Caco-2 (cell line): ENCODE measurements at regions not wholly inside any gene's neighbourhood (a gene's known extent, or its start where the extent isn't known, plus 50 kb on each side); places are given as distances from the start of the nearest gene placed in this dataset.

Experiments used
- BruUV-seq: library from RNA; stranded (reverse); fragments of 400-500 nt; replicated peaks from 2 replicates; lab custom pipeline; 2021; lab: Mats Ljungman, UMichigan
- CTCF ChIA-PET: fragments of 300-600 bp; sonication (Branson Sonifier 250); formaldehyde crosslinking; loops from one replicate; lab custom pipeline; 2022; ENCODE audit warnings: antibody characterized with exemption; lab: Charles Lee
- POLR2A ChIA-PET: fragments of 300-600 bp; sonication (Branson Sonifier 250); formaldehyde crosslinking; loops from one replicate; lab custom pipeline; 2022; ENCODE audit warnings: antibody characterized with exemption; lab: Charles Lee
- DNase-seq, 2 experiments: peaks; one replicate each; pipeline versions ENCODE4 v3.0.0 to v3.0.0-alpha.2; 2020 to 2022
- H3K27me3 ChIP-seq: replicated peaks from 2 replicates; pipeline ENCODE4 v1.6.0; 2011; ENCODE audit warnings: low read length; ENCODE audit not compliant: control insufficient read depth, insufficient read depth
- H3K36me3 ChIP-seq: 2 replicates; pipeline ENCODE4 v1.5.1; 2011; ENCODE audit warnings: low read length; ENCODE audit not compliant: control insufficient read depth, insufficient read depth
- H3K4me1 ChIP-seq: fragments of 250-450 bp; sonication (Bioruptor Pico); 2 replicates; pipeline ENCODE4 v1.5.1; 2020; ENCODE audit warnings: mild to moderate bottlenecking
- H3K4me3 ChIP-seq: 2 replicates; pipeline ENCODE4 v1.5.1; 2011; ENCODE audit warnings: low read depth, mild to moderate bottlenecking, control low read depth, low read length
- H3K9me3 ChIP-seq: fragments of 250-450 bp; sonication (Bioruptor Pico); 2 replicates; pipeline ENCODE4 v1.5.1; 2020; ENCODE audit warnings: mild to moderate bottlenecking, moderate library complexity
- H3K27ac Mint-ChIP-seq: one replicate; pipeline ENCODE4 v1.8.0; 2022; ENCODE audit warnings: mixed read lengths; ENCODE audit not compliant: unreplicated experiment
- H3K27me3 Mint-ChIP-seq: one replicate; pipeline ENCODE4 v1.8.0; 2022; ENCODE audit warnings: mixed read lengths; ENCODE audit not compliant: insufficient read depth, unreplicated experiment
- H3K36me3 Mint-ChIP-seq: one replicate; pipeline ENCODE4 v1.8.0; 2022; ENCODE audit warnings: mild to moderate bottlenecking, mixed read lengths; ENCODE audit not compliant: insufficient read depth, unreplicated experiment
- H3K4me1 Mint-ChIP-seq: one replicate; pipeline ENCODE4 v1.8.0; 2022; ENCODE audit warnings: low read depth, mixed read lengths; ENCODE audit not compliant: unreplicated experiment
- H3K4me3 Mint-ChIP-seq: one replicate; pipeline ENCODE4 v1.8.0; 2022; ENCODE audit warnings: mild to moderate bottlenecking, moderate library complexity, mixed read lengths; ENCODE audit not compliant: unreplicated experiment
- H3K9me3 Mint-ChIP-seq: one replicate; pipeline ENCODE4 v1.8.0; 2022; ENCODE audit warnings: mixed read lengths; ENCODE audit not compliant: unreplicated experiment
- CTCF ChIP-seq, 2 experiments: fragments of 200-600 bp in 1 of 2; IDR thresholded peaks; 1 replicate in 1 of 2; 2 replicates in 1 of 2; pipeline versions ENCODE4 v1.5.1 to v1.8.0; 2011 to 2022; ENCODE audit warnings: antibody characterized with exemption in 1 of 2, control low read depth in 1 of 2, inconsistent platforms in 1 of 2, low read depth in 1 of 2, low read length in 1 of 2, mild to moderate bottlenecking in 1 of 2, moderate library complexity in 1 of 2; ENCODE audit not compliant: insufficient read depth in 1 of 2, severe bottlenecking in 1 of 2, unreplicated experiment in 1 of 2
- intact Hi-C: fragments of 100-400 bp; cut with micrococcal nuclease; formaldehyde crosslinking; loops from one replicate; pipeline ENCODE4 v1.10.0; 2022; ENCODE audit not compliant: unreplicated experiment

GRCh38 chr16:74029115-74029792, 267.4 kb upstream of the PSMD7 start:
- no peak overlapping the region for H3K4me3 Mint-ChIP-seq
- intact Hi-C loops = no loop called here
- CTCF ChIA-PET = no interaction called here

GRCh38 chr16:74026373-74027281, 270.0 kb upstream of the PSMD7 start:
- POLR2A ChIA-PET = no interaction called here
- H3K27ac Mint-ChIP-seq = no peak overlapping the region
- no peak for DNase-seq
- H3K4me1 ChIP-seq = no peaks in the 10 kb centered on the region
- no peaks in the 10 kb centered on the region for H3K36me3 Mint-ChIP-seq
- intact Hi-C loops = no loop called here
- no peak for TF ChIP-seq CTCF (IDR thresholded peaks at IDR 0.05; ENCODE audit: insufficient read depth in 1 of 2, low read depth in 1 of 2, low read length in 1 of 2, severe bottlenecking in 1 of 2, unreplicated experiment in 1 of 2)
- no peaks in the 10 kb centered on the region for H3K27me3 ChIP-seq
- no peaks in the 10 kb centered on the region for H3K4me1 Mint-ChIP-seq
- H3K4me3 ChIP-seq = no peak overlapping the region
- no peak overlapping the region for H3K4me3 Mint-ChIP-seq
- no TSS peak for BruUV-seq
- CTCF ChIA-PET = no interaction called here
- H3K36me3 ChIP-seq = no peaks in the 10 kb centered on the region
- no peaks in the 10 kb centered on the region for H3K9me3 ChIP-seq
- peaks cover 12% of the 10 kb centered on the region for H3K27me3 Mint-ChIP-seq
- no peaks in the 10 kb centered on the region for H3K9me3 Mint-ChIP-seq

More at GRCh38 chr16:74029115-74029792, 267.4 kb upstream of the PSMD7 start:
- POLR2A ChIA-PET = no interaction called here
- no peaks in the 10 kb centered on the region for H3K36me3 Mint-ChIP-seq
- no peaks in the 10 kb centered on the region for H3K36me3 ChIP-seq
- peaks cover 11% of the 10 kb centered on the region for H3K27me3 Mint-ChIP-seq
- no TSS peak for BruUV-seq
- no peak overlapping the region for H3K27ac Mint-ChIP-seq
- H3K9me3 Mint-ChIP-seq = no peaks in the 10 kb centered on the region
- H3K9me3 ChIP-seq = no peaks in the 10 kb centered on the region
- H3K27me3 ChIP-seq = 0 out of 2 replicates have a peak, but pooled peaks cover 2% of the 10 kb centered on the region
- no peaks in the 10 kb centered on the region for H3K4me1 Mint-ChIP-seq
- H3K4me1 ChIP-seq = no peaks in the 10 kb centered on the region
- H3K4me3 ChIP-seq = no peak overlapping the region
- no peak for DNase-seq
- TF ChIP-seq CTCF (IDR thresholded peaks at IDR 0.05; ENCODE audit: insufficient read depth in 1 of 2, low read depth in 1 of 2, low read length in 1 of 2, severe bottlenecking in 1 of 2, unreplicated experiment in 1 of 2) = no peak

- no peaks in the 10 kb centered on the region for H3K36me3 ChIP-seq
- Mint-ChIP-seq H3K4me1 (no peaks in the 10 kb centered on the region), H3K9me3 (no peaks in the 10 kb centered on the region), H3K4me3 (no peak overlapping the region), H3K27ac (no peak overlapping the region), H3K27me3 (peaks cover 9% of the 10 kb centered on the region), H3K36me3 (no peaks in the 10 kb centered on the region)
- no peak for DNase-seq
- ChIA-PET POLR2A (no interaction called here), CTCF (no interaction called here)
- no peak overlapping the region for H3K4me3 ChIP-seq
- H3K4me1 ChIP-seq = no peaks in the 10 kb centered on the region
- BruUV-seq = no TSS peak
- no peaks in the 10 kb centered on the region for H3K9me3 ChIP-seq
- no peaks in the 10 kb centered on the region for H3K27me3 ChIP-seq
- intact Hi-C loops = no loop called here
- TF ChIP-seq CTCF (IDR thresholded peaks at IDR 0.05; ENCODE audit: insufficient read depth in 1 of 2, low read depth in 1 of 2, low read length in 1 of 2, severe bottlenecking in 1 of 2, unreplicated experiment in 1 of 2) = no peak
These were observed 271.7 kb upstream of the PSMD7 start for GRCh38 chr16:74024953-74025352.
